HS-27A (cell line): ENCODE measurements at regions not wholly inside any gene's neighbourhood (a gene's known extent, or its start where the extent isn't known, plus 50 kb on each side); places are given as distances from the start of the nearest gene placed in this dataset.
"Not testable (repeated sequence)": the region's sequence is repeated elsewhere in the genome, so short reads cannot be mapped to it uniquely, and the experiment has no call there.

Experiments
- DNase-seq: peaks from one replicate; pipeline ENCODE4 v3.0.0-alpha.2; 2012; ENCODE audit warnings: low read depth, missing footprints

- DNase-seq = no peak
Measured at GRCh38 chr3:8423307-8423706, 78.3 kb upstream of the LMCD1 start.

- DNase-seq = no peak
Measured at GRCh38 chr3:8424281-8424680, 77.3 kb upstream of the LMCD1 start.

GRCh38 chr3:8436661-8437287 is 64.8 kb upstream of the LMCD1 start:
- no peak for DNase-seq

GRCh38 chr3:8438507-8439079 is 63.0 kb upstream of the LMCD1 start:
- DNase-seq = no peak

GRCh38 chr3:8440142-8440541 is 61.5 kb upstream of the LMCD1 start:
- DNase-seq = not testable (repeated sequence)

- no peak for DNase-seq
Measured at GRCh38 chr3:8441969-8442559, 59.6 kb upstream of the LMCD1 start.

- no peak for DNase-seq
Measured at GRCh38 chr3:8442993-8443650, 58.5 kb upstream of the LMCD1 start.

- peak; percentile 92 for DNase-seq
Measured at GRCh38 chr3:8443829-8444791, 57.5 kb upstream of the LMCD1 start.

- no peak for DNase-seq
Measured at GRCh38 chr3:8444883-8445282, 56.7 kb upstream of the LMCD1 start.

GRCh38 chr3:8445861-8446260 is 55.8 kb upstream of the LMCD1 start:
- no peak for DNase-seq

- DNase-seq = no peak
Measured at GRCh38 chr3:8446845-8447244, 54.8 kb upstream of the LMCD1 start.

GRCh38 chr3:8450618-8451017 is 51.0 kb upstream of the LMCD1 start:
- DNase-seq = no peak

- no peak for DNase-seq
Measured at GRCh38 chr3:8451696-8452095, 49.9 kb upstream of the LMCD1 start.
